ENCODE measurements at regions not wholly inside any gene's neighbourhood (a gene's known extent, or its start where the extent isn't known, plus 50 kb on each side); places are given as distances from the start of the nearest gene placed in this dataset.
"Not testable (repeated sequence)": the region's sequence is repeated elsewhere in the genome, so short reads cannot be mapped to it uniquely, and the experiment has no call there.

- no peak for TF ChIP-seq CTCF (IDR thresholded peaks at IDR 0.05; ENCODE audit: extremely low read depth, missing control alignments)
- no peak for DNase-seq (ENCODE audit: low spot score)
Measured at GRCh38 chr13:53439439-53440225, 411.0 kb downstream of the OLFM4 start.

GRCh38 chr13:53442979-53443378 lies 414.4 kb downstream of the OLFM4 start:
- no peak for DNase-seq (ENCODE audit: low spot score)
- no peak for TF ChIP-seq CTCF (IDR thresholded peaks at IDR 0.05; ENCODE audit: extremely low read depth, missing control alignments)

GRCh38 chr13:53445686-53446085 lies 417.1 kb downstream of the OLFM4 start:
- TF ChIP-seq CTCF (IDR thresholded peaks at IDR 0.05; ENCODE audit: extremely low read depth, missing control alignments): no peak
- DNase-seq (ENCODE audit: low spot score): no peak

GRCh38 chr13:53447456-53447855 lies 418.8 kb downstream of the OLFM4 start:
- DNase-seq (ENCODE audit: low spot score): no peak
- TF ChIP-seq CTCF (IDR thresholded peaks at IDR 0.05; ENCODE audit: extremely low read depth, missing control alignments): no peak

- no peak for TF ChIP-seq CTCF (IDR thresholded peaks at IDR 0.05; ENCODE audit: extremely low read depth, missing control alignments)
- DNase-seq (ENCODE audit: low spot score): no peak
Measured at GRCh38 chr13:53447863-53448262, 419.2 kb downstream of the OLFM4 start.

GRCh38 chr13:53452263-53452808 lies 423.7 kb downstream of the OLFM4 start:
- not testable (repeated sequence) for DNase-seq (ENCODE audit: low spot score)

- DNase-seq (ENCODE audit: low spot score): no peak
- TF ChIP-seq CTCF (IDR thresholded peaks at IDR 0.05; ENCODE audit: extremely low read depth, missing control alignments): no peak
Measured at GRCh38 chr13:53460796-53461195, 432.2 kb downstream of the OLFM4 start.

- TF ChIP-seq CTCF (IDR thresholded peaks at IDR 0.05; ENCODE audit: extremely low read depth, missing control alignments): no peak
- no peak for DNase-seq (ENCODE audit: low spot score)
Measured at GRCh38 chr13:53463106-53463505, 434.5 kb downstream of the OLFM4 start.
